HEK293 (cell line): ENCODE measurements at regions not wholly inside any gene's neighbourhood (a gene's known extent, or its start where the extent isn't known, plus 50 kb on each side); places are given as distances from the start of the nearest gene placed in this dataset.

Experiments used
- BCL6B ChIP-seq: fragments of 450-650 bp; formaldehyde crosslinking; IDR thresholded peaks from 2 replicates; pipeline ENCODE4 v1.5.1; 2017; ENCODE audit warnings: missing biosample characterization, missing genetic modification characterization
- CTCF ChIP-seq: fragments of 450-650 bp; formaldehyde crosslinking; IDR thresholded peaks from 2 replicates; pipeline ENCODE4 v1.5.1; 2016; ENCODE audit warnings: missing biosample characterization, missing genetic modification characterization
- MYNN ChIP-seq: fragments of 450-650 bp; formaldehyde crosslinking; IDR thresholded peaks from 2 replicates; pipeline ENCODE4 v1.5.1; 2016; ENCODE audit warnings: missing biosample characterization, missing genetic modification characterization, borderline replicate concordance
- RBAK ChIP-seq: fragments of 450-650 bp; formaldehyde crosslinking; IDR thresholded peaks from 2 replicates; pipeline ENCODE4 v1.5.1; 2016; ENCODE audit warnings: missing biosample characterization, missing genetic modification characterization
- ZBTB21 ChIP-seq: fragments of 450-650 bp; formaldehyde crosslinking; IDR thresholded peaks from 2 replicates; pipeline ENCODE4 v1.5.1; 2017; ENCODE audit warnings: missing biosample characterization, missing genetic modification characterization
- ZFP69B ChIP-seq: fragments of 450-650 bp; formaldehyde crosslinking; IDR thresholded peaks from 2 replicates; pipeline ENCODE4 v1.5.1; 2016; ENCODE audit warnings: missing biosample characterization, missing genetic modification characterization
- ZNF140 ChIP-seq: fragments of 450-650 bp; formaldehyde crosslinking; IDR thresholded peaks from 2 replicates; pipeline ENCODE4 v1.5.1; 2016; ENCODE audit warnings: missing biosample characterization, missing genetic modification characterization
- ZNF24 ChIP-seq: fragments of 450-650 bp; formaldehyde crosslinking; IDR thresholded peaks from 2 replicates; pipeline ENCODE4 v1.5.1; 2016; ENCODE audit warnings: missing biosample characterization, missing genetic modification characterization
- ZNF274 ChIP-seq, 2 experiments: fragments of 200-500 bp in 1 of 2; fragments of 450-650 bp in 1 of 2; sonication (Bioruptor generic) in 1 of 2; formaldehyde crosslinking in 1 of 2; IDR thresholded peaks; 2 replicates each; pipeline versions ENCODE4 v1.5.1 to v1.6.1; 2014 to 2016; ENCODE audit warnings: borderline replicate concordance in 1 of 2, inconsistent platforms in 1 of 2, low read length in 1 of 2, missing biosample characterization in 1 of 2, missing genetic modification characterization in 1 of 2
- ZNF366 ChIP-seq: fragments of 450-650 bp; formaldehyde crosslinking; conservative IDR thresholded peaks from 2 replicates; pipeline ENCODE4 v1.5.1; 2016; ENCODE audit warnings: missing biosample characterization, missing genetic modification characterization
- ZNF518A ChIP-seq: fragments of 450-650 bp; formaldehyde crosslinking; conservative IDR thresholded peaks from 2 replicates; pipeline ENCODE4 v1.5.1; 2016; ENCODE audit warnings: low read depth, missing biosample characterization, missing genetic modification characterization
- ZNF548 ChIP-seq: fragments of 450-650 bp; formaldehyde crosslinking; IDR thresholded peaks from 2 replicates; pipeline ENCODE4 v1.5.1; 2016; ENCODE audit warnings: missing biosample characterization, missing genetic modification characterization
- ZNF561 ChIP-seq: fragments of 450-650 bp; IDR thresholded peaks from 2 replicates; pipeline ENCODE4 v1.5.1; 2018; ENCODE audit warnings: missing biosample characterization, missing genetic modification characterization, borderline replicate concordance
- ZNF600 ChIP-seq: fragments of 450-650 bp; formaldehyde crosslinking; IDR thresholded peaks from 2 replicates; pipeline ENCODE4 v1.5.1; 2016; ENCODE audit warnings: missing biosample characterization, missing genetic modification characterization

- TF ChIP-seq ZNF561 (tag by site-specific recombination) (no peak), ZNF24 (no peak), CTCF (tag by site-specific recombination) (no peak), ZFP69B (no peak), BCL6B (tag by site-specific recombination) (no peak), ZNF548 (no peak), ZNF140 (tag by site-specific recombination) (no peak), ZNF274 (IDR thresholded peaks at IDR 0.05; ENCODE audit: low read length) (no peak), ZNF274 (tag by site-specific recombination; IDR thresholded peaks at IDR 0.05; ENCODE audit: borderline replicate concordance) (no peak), ZBTB21 (no peak), ZNF366 (no peak), ZNF600 (tag by site-specific recombination) (no peak), RBAK (tag by site-specific recombination) (no peak), ZNF518A (no peak), MYNN (tag by site-specific recombination) (no peak)
Observed at GRCh38 chr4:160217352-160217751, 1114.5 kb downstream of the RAPGEF2 start.
